H9 (cell line): ENCODE measurements at regions not wholly inside any gene's neighbourhood (a gene's known extent, or its start where the extent isn't known, plus 50 kb on each side); places are given as distances from the start of the nearest gene placed in this dataset.

Experiments used
- DNase-seq: peaks from one replicate; pipeline ENCODE4 v3.0.0-alpha.2; 2017
- H2AFZ ChIP-seq: one replicate; pipeline ENCODE4 v1.6.1; 2013; ENCODE audit warnings: mild to moderate bottlenecking, low read length, control low read depth, moderate library complexity
- H2AK5ac ChIP-seq: 2 replicates; pipeline ENCODE4 v1.6.1; 2013; ENCODE audit warnings: low read length, control low read depth, mixed read lengths; ENCODE audit not compliant: insufficient read length
- H2BK120ac ChIP-seq: one replicate; pipeline ENCODE4 v1.6.1; 2013; ENCODE audit warnings: low read depth, mild to moderate bottlenecking, low read length, control low read depth, inconsistent platforms; ENCODE audit not compliant: poor library complexity, severe bottlenecking
- H2BK12ac ChIP-seq: 2 replicates; pipeline ENCODE4 v1.6.1; 2013; ENCODE audit warnings: low read length, control low read depth, mixed read lengths, low read depth; ENCODE audit not compliant: insufficient read length
- H2BK15ac ChIP-seq: 2 replicates; pipeline ENCODE4 v1.6.1; 2013; ENCODE audit warnings: low read depth, low read length, control low read depth
- H2BK20ac ChIP-seq: one replicate; pipeline ENCODE4 v1.6.1; 2013; ENCODE audit warnings: low read depth, mild to moderate bottlenecking, low read length, control low read depth, inconsistent platforms; ENCODE audit not compliant: poor library complexity, severe bottlenecking
- H2BK5ac ChIP-seq: 2 replicates; pipeline ENCODE4 v1.6.1; 2013; ENCODE audit warnings: low read length, control low read depth, mixed read lengths; ENCODE audit not compliant: insufficient read length
- H3K14ac ChIP-seq: 2 replicates; pipeline ENCODE4 v1.6.1; 2013; ENCODE audit warnings: low read length, control low read depth; ENCODE audit not compliant: insufficient read depth
- H3K18ac ChIP-seq: 2 replicates; pipeline ENCODE4 v1.6.1; 2013; ENCODE audit warnings: low read depth, mild to moderate bottlenecking, mixed read lengths, low read length, control low read depth; ENCODE audit not compliant: insufficient read length
- H3K23ac ChIP-seq: 2 replicates; pipeline ENCODE4 v1.6.1; 2013; ENCODE audit warnings: low read length, control low read depth, mixed read lengths, low read depth; ENCODE audit not compliant: insufficient read length
- H3K23me2 ChIP-seq: 2 replicates; pipeline ENCODE4 v1.6.1; 2013; ENCODE audit warnings: low read depth, mild to moderate bottlenecking, mixed read lengths, low read length, control low read depth; ENCODE audit not compliant: insufficient read length, poor library complexity, severe bottlenecking
- H3K27ac ChIP-seq: 2 replicates; pipeline ENCODE4 v1.5.1; 2013; ENCODE audit warnings: low read length, control low read depth, mixed read lengths, low read depth; ENCODE audit not compliant: insufficient read length
- H3K27me3 ChIP-seq: 2 replicates; pipeline ENCODE4 v1.6.1; 2013; ENCODE audit warnings: low read length, control low read depth, inconsistent platforms; ENCODE audit not compliant: insufficient read depth
- H3K4ac ChIP-seq: 2 replicates; pipeline ENCODE4 v1.6.1; 2013; ENCODE audit warnings: low read depth, mild to moderate bottlenecking, control low read depth, inconsistent platforms, low read length, moderate library complexity
- H3K4me1 ChIP-seq: 2 replicates; pipeline ENCODE4 v1.6.1; 2013; ENCODE audit warnings: low read length, control low read depth, inconsistent platforms; ENCODE audit not compliant: insufficient read depth
- H3K4me2 ChIP-seq: 2 replicates; pipeline ENCODE4 v1.6.1; 2013; ENCODE audit warnings: low read length, control low read depth, mixed read lengths; ENCODE audit not compliant: insufficient read length, insufficient read depth
- H3K56ac ChIP-seq: 2 replicates; pipeline ENCODE4 v1.6.1; 2013; ENCODE audit warnings: low read depth, mild to moderate bottlenecking, mixed read lengths, low read length, control low read depth; ENCODE audit not compliant: insufficient read length
- H3K79me1 ChIP-seq: 2 replicates; pipeline ENCODE4 v1.6.1; 2013; ENCODE audit warnings: low read depth, mild to moderate bottlenecking, moderate library complexity, low read length, control low read depth, inconsistent platforms; ENCODE audit not compliant: insufficient read depth, poor library complexity, severe bottlenecking
- H3K79me2 ChIP-seq: 2 replicates; pipeline ENCODE4 v1.6.1; 2013; ENCODE audit warnings: low read length, control low read depth, inconsistent platforms; ENCODE audit not compliant: insufficient read depth
- H3K9ac ChIP-seq: 2 replicates; pipeline ENCODE4 v1.6.1; 2013; ENCODE audit warnings: low read length, control low read depth, mixed read lengths; ENCODE audit not compliant: insufficient read length; ENCODE audit errors: extremely low read depth
- H3K9me3 ChIP-seq: one replicate; pipeline ENCODE4 v1.6.1; 2013; ENCODE audit warnings: low read depth, low read length, inconsistent platforms; ENCODE audit not compliant: control insufficient read depth
- H3T11ph ChIP-seq: one replicate; pipeline ENCODE4 v1.6.1; 2013; ENCODE audit warnings: mild to moderate bottlenecking, low read length, control low read depth, inconsistent platforms
- H4K20me1 ChIP-seq: one replicate; pipeline ENCODE4 v1.6.1; 2013; ENCODE audit not compliant: control insufficient read depth, insufficient read length, insufficient read depth
- H4K5ac ChIP-seq: 2 replicates; pipeline ENCODE4 v1.6.1; 2013; ENCODE audit warnings: low read depth, mild to moderate bottlenecking, mixed read lengths, low read length, control low read depth; ENCODE audit not compliant: insufficient read length
- H4K8ac ChIP-seq: replicated peaks from 2 replicates; pipeline ENCODE4 v1.6.1; 2013; ENCODE audit warnings: low read length, control low read depth, mixed read lengths, low read depth; ENCODE audit not compliant: insufficient read length
- H4K91ac ChIP-seq: 2 replicates; pipeline ENCODE4 v1.6.1; 2013; ENCODE audit warnings: low read depth, mild to moderate bottlenecking, moderate library complexity, mixed read lengths, low read length, control low read depth; ENCODE audit not compliant: insufficient read length
- H3K27ac Mint-ChIP-seq, 3 experiments: 2 replicates in 2 of 3; 3 replicates in 1 of 3; pipeline ENCODE4 v1.8.0; 2020 to 2021; ENCODE audit warnings: mixed read lengths in 3 of 3, mild to moderate bottlenecking in 1 of 3, moderate library complexity in 1 of 3
- H3K27me3 Mint-ChIP-seq: 2 replicates; pipeline ENCODE4 v1.8.0; 2021; ENCODE audit warnings: low read depth, mild to moderate bottlenecking, moderate library complexity, mixed read lengths
- H3K36me3 Mint-ChIP-seq, 3 experiments: 2 replicates in 2 of 3; 3 replicates in 1 of 3; pipeline ENCODE4 v1.8.0; 2020 to 2021; ENCODE audit warnings: low read depth in 3 of 3, mixed read lengths in 3 of 3; ENCODE audit not compliant: insufficient read depth in 1 of 3
- H3K4me1 Mint-ChIP-seq, 2 experiments: 2 replicates each; pipeline ENCODE4 v1.8.0; 2020; ENCODE audit warnings: mixed read lengths in 2 of 2
- H3K4me3 Mint-ChIP-seq, 2 experiments: 2 replicates in 1 of 2; 3 replicates in 1 of 2; pipeline ENCODE4 v1.8.0; 2020 to 2021; ENCODE audit warnings: mild to moderate bottlenecking in 2 of 2, mixed read lengths in 2 of 2, moderate library complexity in 1 of 2
- H3K9me3 Mint-ChIP-seq, 2 experiments: 2 replicates in 1 of 2; 3 replicates in 1 of 2; pipeline ENCODE4 v1.8.0; 2020; ENCODE audit warnings: mild to moderate bottlenecking in 2 of 2, mixed read lengths in 2 of 2, moderate library complexity in 1 of 2
- WGBS: extraction: QIAGEN DNeasy Blood & Tissue Kit; methylation state at CpG from one replicate; pipeline ENCODE4 v1.1.7; 2013; ENCODE audit warnings: missing lambda C conversion rate, low lambda C conversion rate, mixed read lengths; ENCODE audit not compliant: insufficient read length; ENCODE audit errors: extremely low coverage; 5-methylcytosine and 5-hydroxymethylcytosine counted together
- TF ChIP-seq, protein P1 (sequence below): fragments of 200-600 bp; sonication (generic); conservative IDR thresholded peaks from 3 replicates; pipeline ENCODE4 v1.8.0; 2021; ENCODE audit warnings: antibody characterized with exemption, mild to moderate bottlenecking

DNA sequence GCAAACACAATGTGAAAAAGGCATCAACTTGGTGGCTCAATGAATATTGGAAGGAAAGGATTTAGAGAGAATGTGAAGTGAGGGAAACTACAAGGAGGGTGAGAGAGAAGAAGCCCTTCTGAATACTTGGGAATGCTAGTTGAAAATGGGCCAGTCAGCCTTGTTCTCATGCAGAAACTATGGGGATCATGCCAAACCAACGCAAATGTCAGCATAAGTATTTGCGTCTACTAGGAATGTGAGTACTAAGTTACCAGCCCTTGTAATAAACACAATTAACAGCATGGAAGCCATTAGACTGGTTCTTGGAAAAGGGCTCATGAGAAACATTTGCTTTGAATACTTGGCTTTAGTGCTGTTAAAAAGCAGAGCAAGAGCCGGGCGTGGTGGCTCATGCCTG lies 54.9 kb upstream of the AIG1 start:
- TF ChIP-seq, protein P1, sequence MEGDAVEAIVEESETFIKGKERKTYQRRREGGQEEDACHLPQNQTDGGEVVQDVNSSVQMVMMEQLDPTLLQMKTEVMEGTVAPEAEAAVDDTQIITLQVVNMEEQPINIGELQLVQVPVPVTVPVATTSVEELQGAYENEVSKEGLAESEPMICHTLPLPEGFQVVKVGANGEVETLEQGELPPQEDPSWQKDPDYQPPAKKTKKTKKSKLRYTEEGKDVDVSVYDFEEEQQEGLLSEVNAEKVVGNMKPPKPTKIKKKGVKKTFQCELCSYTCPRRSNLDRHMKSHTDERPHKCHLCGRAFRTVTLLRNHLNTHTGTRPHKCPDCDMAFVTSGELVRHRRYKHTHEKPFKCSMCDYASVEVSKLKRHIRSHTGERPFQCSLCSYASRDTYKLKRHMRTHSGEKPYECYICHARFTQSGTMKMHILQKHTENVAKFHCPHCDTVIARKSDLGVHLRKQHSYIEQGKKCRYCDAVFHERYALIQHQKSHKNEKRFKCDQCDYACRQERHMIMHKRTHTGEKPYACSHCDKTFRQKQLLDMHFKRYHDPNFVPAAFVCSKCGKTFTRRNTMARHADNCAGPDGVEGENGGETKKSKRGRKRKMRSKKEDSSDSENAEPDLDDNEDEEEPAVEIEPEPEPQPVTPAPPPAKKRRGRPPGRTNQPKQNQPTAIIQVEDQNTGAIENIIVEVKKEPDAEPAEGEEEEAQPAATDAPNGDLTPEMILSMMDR: no peak
- Histone ChIP-seq H2BK5ac (no peak overlapping the region), H2BK12ac (no peak overlapping the region), H2BK120ac (no peak overlapping the region), H3K9ac (no peak overlapping the region), H3K27ac (no peak overlapping the region), H4K20me1 (no peaks in the 10 kb centered on the region), H3K23ac (no peak overlapping the region), H2AK5ac (no peak overlapping the region), H3K79me2 (no peaks in the 10 kb centered on the region), H2BK20ac (no peak overlapping the region), H4K8ac (no peak overlapping the region), H2AFZ (no peak overlapping the region), H4K91ac (no peak overlapping the region), H3K23me2 (no peaks in the 10 kb centered on the region), H3K27me3 (no peaks in the 10 kb centered on the region), H3K14ac (no peak overlapping the region), H3K4me2 (no peak overlapping the region), H3K4ac (no peak overlapping the region), H2BK15ac (no peak overlapping the region), H4K5ac (no peak overlapping the region), H3T11ph (no peak overlapping the region), H3K18ac (no peak overlapping the region), H3K79me1 (no peaks in the 10 kb centered on the region), H3K4me1 (no peaks in the 10 kb centered on the region), H3K9me3 (no peaks in the 10 kb centered on the region), H3K56ac (no peak overlapping the region)
- H3K4me1 Mint-ChIP-seq: no peaks in the 10 kb centered on the region
- H3K4me3 Mint-ChIP-seq: no peak overlapping the region
- H3K36me3 Mint-ChIP-seq: no peaks in the 10 kb centered on the region
- no peak overlapping the region; a peak in 1 of 7 replicates for H3K27ac Mint-ChIP-seq
- H3K9me3 Mint-ChIP-seq: no peaks in the 10 kb centered on the region
- H3K27me3 Mint-ChIP-seq: no peaks in the 10 kb centered on the region
- WGBS: no CpG with 5 or more reads among the region's 4 CpGs
- no peak for DNase-seq
